ENCODE measurements at regions not wholly inside any gene's neighbourhood (a gene's known extent, or its start where the extent isn't known, plus 50 kb on each side); places are given as distances from the start of the nearest gene placed in this dataset.

DNA sequence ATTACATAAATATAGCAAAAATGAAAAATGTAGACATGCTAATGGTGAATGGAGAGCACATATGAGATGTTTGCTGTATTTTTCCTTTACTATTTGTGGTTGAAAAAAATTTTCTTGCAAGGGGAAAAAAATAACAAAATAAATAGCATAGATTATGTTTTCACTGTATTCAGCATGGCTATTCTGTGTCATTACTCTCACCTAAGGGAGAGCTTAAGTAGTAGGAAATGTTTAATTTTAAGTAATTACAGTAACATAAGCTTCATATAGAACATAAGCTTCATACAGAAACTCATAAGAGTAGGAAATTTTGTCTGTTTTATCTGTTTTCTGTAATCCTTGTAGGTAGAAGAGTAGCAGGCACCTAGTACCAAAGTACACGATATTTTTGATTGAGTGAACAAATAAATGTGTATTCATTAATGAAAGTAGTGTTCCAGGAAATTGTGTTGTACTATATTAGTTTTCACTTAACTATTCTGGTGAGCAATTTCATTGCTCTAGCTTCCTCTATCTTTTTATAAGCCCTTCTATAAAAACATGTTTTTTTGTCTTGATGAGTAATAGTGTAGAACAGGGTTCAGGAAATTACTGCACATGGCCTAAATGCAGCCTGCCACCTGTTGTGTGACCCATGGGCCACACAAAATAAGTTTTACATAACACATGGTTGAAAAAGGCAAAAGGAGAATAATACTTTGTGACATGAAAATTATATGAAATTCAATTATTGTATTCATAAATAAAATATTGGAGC lies 1025.0 kb upstream of the CDH10 start:
- TF ChIP-seq CTCF (IDR thresholded peaks at IDR 0.05 in 8 of 11, conservative IDR thresholded peaks at IDR 0.05 in 3 of 11), result no peak
- no peak for TF ChIP-seq POLR2A (IDR thresholded peaks at IDR 0.05)
